Astrocyte (in vitro differentiated cells and primary cell): ENCODE measurements at regions not wholly inside any gene's neighbourhood (a gene's known extent, or its start where the extent isn't known, plus 50 kb on each side); places are given as distances from the start of the nearest gene placed in this dataset.
"Not testable (repeated sequence)": the region's sequence is repeated elsewhere in the genome, so short reads cannot be mapped to it uniquely, and the experiment has no call there.

ENCODE experiments used
- DNase-seq: peaks from one replicate; pipeline ENCODE4 v3.0.0-alpha.2; 2010; ENCODE audit warnings: low read depth
- FAIRE-seq: peaks from 2 replicates; lab custom pipeline; 2011; peaks lifted over from hg19 to GRCh38; lab: Jason Lieb, UNC
- H2AFZ ChIP-seq: 2 replicates; pipeline ENCODE4 v1.6.0; 2012; ENCODE audit warnings: low read depth, low read length, inconsistent platforms
- H3K27ac ChIP-seq: 2 replicates; pipeline ENCODE4 v1.5.1; 2011; ENCODE audit warnings: low read depth, low read length, inconsistent platforms
- H3K27me3 ChIP-seq: 2 replicates; pipeline ENCODE4 v1.6.0; 2011; ENCODE audit warnings: low read length, inconsistent platforms; ENCODE audit not compliant: insufficient read depth
- H3K36me3 ChIP-seq: 2 replicates; pipeline ENCODE4 v1.5.1; 2011; ENCODE audit warnings: low read length, inconsistent platforms; ENCODE audit not compliant: insufficient read depth
- H3K4me1 ChIP-seq: 2 replicates; pipeline ENCODE4 v1.5.1; 2011; ENCODE audit warnings: low read length, inconsistent platforms; ENCODE audit not compliant: insufficient read depth
- H3K4me2 ChIP-seq: 2 replicates; pipeline ENCODE4 v1.6.0; 2012; ENCODE audit warnings: low read length, inconsistent platforms
- H3K4me3 ChIP-seq: 2 replicates; pipeline ENCODE4 v1.5.1; 2011; ENCODE audit warnings: low read depth, mild to moderate bottlenecking, low read length, inconsistent platforms; ENCODE audit not compliant: insufficient read depth
- H3K79me2 ChIP-seq: 2 replicates; pipeline ENCODE4 v1.6.0; 2012; ENCODE audit warnings: mild to moderate bottlenecking, low read length, inconsistent platforms; ENCODE audit not compliant: insufficient read depth
- H3K9ac ChIP-seq: 2 replicates; pipeline ENCODE4 v1.6.0; 2012; ENCODE audit warnings: mild to moderate bottlenecking, low read length, inconsistent platforms
- H3K9me3 ChIP-seq: 2 replicates; pipeline ENCODE4 v1.5.1; 2012; ENCODE audit warnings: low read depth, mild to moderate bottlenecking, low read length, inconsistent platforms; ENCODE audit not compliant: insufficient read depth
- H4K20me1 ChIP-seq: 2 replicates; pipeline ENCODE4 v1.6.0; 2012; ENCODE audit warnings: low read length, inconsistent platforms; ENCODE audit not compliant: insufficient read depth
- H3K27ac Mint-ChIP-seq: one replicate; pipeline ENCODE4 v1.8.0; 2021; ENCODE audit warnings: mild to moderate bottlenecking, mixed read lengths; ENCODE audit not compliant: unreplicated experiment
- H3K27me3 Mint-ChIP-seq: one replicate; pipeline ENCODE4 v1.8.0; 2021; ENCODE audit warnings: low read depth, mixed read lengths; ENCODE audit not compliant: unreplicated experiment
- H3K36me3 Mint-ChIP-seq: one replicate; pipeline ENCODE4 v1.8.0; 2021; ENCODE audit warnings: low read depth, mixed read lengths; ENCODE audit not compliant: unreplicated experiment
- H3K4me1 Mint-ChIP-seq: one replicate; pipeline ENCODE4 v1.8.0; 2021; ENCODE audit warnings: low read depth, mixed read lengths; ENCODE audit not compliant: unreplicated experiment
- H3K4me3 Mint-ChIP-seq: one replicate; pipeline ENCODE4 v1.8.0; 2021; ENCODE audit warnings: mild to moderate bottlenecking, moderate library complexity, mixed read lengths; ENCODE audit not compliant: unreplicated experiment
- H3K9me3 Mint-ChIP-seq: one replicate; pipeline ENCODE4 v1.8.0; 2021; ENCODE audit warnings: mild to moderate bottlenecking, mixed read lengths; ENCODE audit not compliant: unreplicated experiment
- EZH2 ChIP-seq: IDR thresholded peaks from 2 replicates; pipeline ENCODE4 v1.6.1; 2012; ENCODE audit warnings: mild to moderate bottlenecking, low read length, inconsistent platforms; ENCODE audit not compliant: insufficient read depth
- TF ChIP-seq, protein P1 (sequence below): IDR thresholded peaks from 2 replicates; pipeline ENCODE4 v1.5.1; 2011; ENCODE audit warnings: low read depth, mild to moderate bottlenecking, inconsistent platforms, low read length, moderate library complexity; ENCODE audit not compliant: insufficient read depth

- no peaks in the 10 kb centered on the region for H3K9me3 ChIP-seq
- Mint-ChIP-seq H3K9me3 (peaks cover 1% of the 10 kb centered on the region), H3K4me1 (no peaks in the 10 kb centered on the region), H3K27ac (no peak overlapping the region), H3K27me3 (no peaks in the 10 kb centered on the region), H3K4me3 (no peak overlapping the region), H3K36me3 (no peaks in the 10 kb centered on the region)
- no peak overlapping the region for H3K4me2 ChIP-seq
- H3K36me3 ChIP-seq = no peaks in the 10 kb centered on the region
- FAIRE-seq = no peak
- no peaks in the 10 kb centered on the region for H3K27me3 ChIP-seq
- DNase-seq = no peak
- no peak overlapping the region for H3K4me3 ChIP-seq
- peak overlapping the region; percentile 11 for H2AFZ ChIP-seq
- H3K27ac ChIP-seq = no peak overlapping the region
- H3K9ac ChIP-seq = no peak overlapping the region
- TF ChIP-seq, protein P1, sequence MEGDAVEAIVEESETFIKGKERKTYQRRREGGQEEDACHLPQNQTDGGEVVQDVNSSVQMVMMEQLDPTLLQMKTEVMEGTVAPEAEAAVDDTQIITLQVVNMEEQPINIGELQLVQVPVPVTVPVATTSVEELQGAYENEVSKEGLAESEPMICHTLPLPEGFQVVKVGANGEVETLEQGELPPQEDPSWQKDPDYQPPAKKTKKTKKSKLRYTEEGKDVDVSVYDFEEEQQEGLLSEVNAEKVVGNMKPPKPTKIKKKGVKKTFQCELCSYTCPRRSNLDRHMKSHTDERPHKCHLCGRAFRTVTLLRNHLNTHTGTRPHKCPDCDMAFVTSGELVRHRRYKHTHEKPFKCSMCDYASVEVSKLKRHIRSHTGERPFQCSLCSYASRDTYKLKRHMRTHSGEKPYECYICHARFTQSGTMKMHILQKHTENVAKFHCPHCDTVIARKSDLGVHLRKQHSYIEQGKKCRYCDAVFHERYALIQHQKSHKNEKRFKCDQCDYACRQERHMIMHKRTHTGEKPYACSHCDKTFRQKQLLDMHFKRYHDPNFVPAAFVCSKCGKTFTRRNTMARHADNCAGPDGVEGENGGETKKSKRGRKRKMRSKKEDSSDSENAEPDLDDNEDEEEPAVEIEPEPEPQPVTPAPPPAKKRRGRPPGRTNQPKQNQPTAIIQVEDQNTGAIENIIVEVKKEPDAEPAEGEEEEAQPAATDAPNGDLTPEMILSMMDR = no peak
- no peak for TF ChIP-seq EZH2
- H3K4me1 ChIP-seq = no peaks in the 10 kb centered on the region
- H3K79me2 ChIP-seq = no peaks in the 10 kb centered on the region
- H4K20me1 ChIP-seq = no peaks in the 10 kb centered on the region
These were observed 193.7 kb downstream of the CYLC2 start for GRCh38 chr9:103188781-103189350.

- Mint-ChIP-seq H3K9me3 (no peaks in the 10 kb centered on the region), H3K36me3 (no peaks in the 10 kb centered on the region), H3K27ac (no peak overlapping the region), H3K4me1 (no peaks in the 10 kb centered on the region), H3K4me3 (no peak overlapping the region), H3K27me3 (no peaks in the 10 kb centered on the region)
- DNase-seq (no peak), FAIRE-seq (no peak)
- H3K36me3 ChIP-seq = no peaks in the 10 kb centered on the region
- TF ChIP-seq, protein P1 = no peak
- TF ChIP-seq EZH2 = no peak
- no peak overlapping the region for H3K4me2 ChIP-seq
- no peaks in the 10 kb centered on the region for H3K4me1 ChIP-seq
- H3K9me3 ChIP-seq = no peaks in the 10 kb centered on the region
- no peak overlapping the region for H2AFZ ChIP-seq
- H3K27me3 ChIP-seq = no peaks in the 10 kb centered on the region
- no peak overlapping the region for H3K4me3 ChIP-seq
- H3K79me2 ChIP-seq = no peaks in the 10 kb centered on the region
- no peaks in the 10 kb centered on the region for H4K20me1 ChIP-seq
- no peak overlapping the region for H3K27ac ChIP-seq
- no peak overlapping the region for H3K9ac ChIP-seq
These were observed 198.9 kb downstream of the CYLC2 start for GRCh38 chr9:103193992-103194391.

- no peaks in the 10 kb centered on the region for H3K27me3 ChIP-seq
- no peaks in the 10 kb centered on the region for H3K27me3 Mint-ChIP-seq
- no peaks in the 10 kb centered on the region for H3K79me2 ChIP-seq
- no peak for FAIRE-seq
- no peak overlapping the region for H2AFZ ChIP-seq
- no peak overlapping the region for H3K4me2 ChIP-seq
- TF ChIP-seq, protein P1 = no peak
- no peak for TF ChIP-seq EZH2
- H3K4me1 ChIP-seq = no peaks in the 10 kb centered on the region
- no peak overlapping the region for H3K9ac ChIP-seq
- H3K9me3 Mint-ChIP-seq = peaks cover 4% of the 10 kb centered on the region
- H3K9me3 ChIP-seq = peaks cover 3% of the 10 kb centered on the region
- H3K36me3 Mint-ChIP-seq = no peaks in the 10 kb centered on the region
- no peak overlapping the region for H3K27ac Mint-ChIP-seq
- no peaks in the 10 kb centered on the region for H3K4me1 Mint-ChIP-seq
- H3K4me3 Mint-ChIP-seq = no peak overlapping the region
- DNase-seq = no peak
- H3K36me3 ChIP-seq = no peaks in the 10 kb centered on the region
- no peaks in the 10 kb centered on the region for H4K20me1 ChIP-seq
- H3K4me3 ChIP-seq = no peak overlapping the region
- H3K27ac ChIP-seq = no peak overlapping the region
These were observed 208.0 kb downstream of the CYLC2 start for GRCh38 chr9:103203172-103203571.

- not testable (repeated sequence) for H3K4me1 ChIP-seq, H3K27ac ChIP-seq, H3K4me3 Mint-ChIP-seq, H4K20me1 ChIP-seq, FAIRE-seq, H3K9me3 Mint-ChIP-seq, H2AFZ ChIP-seq, H3K36me3 Mint-ChIP-seq, H3K9me3 ChIP-seq, DNase-seq, H3K27me3 Mint-ChIP-seq, H3K4me2 ChIP-seq, H3K4me3 ChIP-seq, H3K27ac Mint-ChIP-seq, H3K9ac ChIP-seq, H3K4me1 Mint-ChIP-seq, H3K27me3 ChIP-seq, H3K79me2 ChIP-seq, H3K36me3 ChIP-seq
These were observed 210.9 kb downstream of the CYLC2 start for GRCh38 chr9:103205881-103206585.
